B cell (primary cell): ENCODE measurements at regions not wholly inside any gene's neighbourhood (a gene's known extent, or its start where the extent isn't known, plus 50 kb on each side); places are given as distances from the start of the nearest gene placed in this dataset.

Source experiments
- ATAC-seq: fragments of 200-7000 bp; cut with Tn5 transposase; one replicate; pipeline ENCODE4 v1.10.0; 2021; ENCODE audit warnings: low read depth, mild to moderate bottlenecking, moderate number of reproducible peaks, moderate library complexity
- CTCF ChIA-PET: fragments of 350-600 bp; sonication (Branson Sonifier 250); formaldehyde crosslinking; loops from one replicate; lab custom pipeline; 2021; ENCODE audit warnings: antibody characterized with exemption, inconsistent platforms; lab: Charles Lee
- POLR2A ChIA-PET: fragments of 350-600 bp; sonication (Branson Sonifier 250); formaldehyde crosslinking; loops from one replicate; lab custom pipeline; 2021; ENCODE audit warnings: antibody characterized with exemption; lab: Charles Lee
- DNase-seq: peaks from one replicate; pipeline ENCODE4 v3.0.0; 2013
- H2AFZ ChIP-seq: 2 replicates; pipeline ENCODE4 v1.6.1; 2012; ENCODE audit warnings: mild to moderate bottlenecking, low read depth, low read length; ENCODE audit not compliant: insufficient read depth, poor library complexity, severe bottlenecking
- H3K27ac ChIP-seq, 2 donors: 1 replicate in 1 of 2; 2 replicates in 1 of 2; pipeline ENCODE4 v1.5.1; 2012 to 2013; ENCODE audit warnings: low read length in 2 of 2, mild to moderate bottlenecking in 2 of 2, moderate library complexity in 1 of 2
- H3K27me3 ChIP-seq, 4 experiments: fragments of 200-600 bp in 1 of 4; sonication (generic) in 1 of 4; replicated peaks in 1 of 4; 1 replicate in 2 of 4; 2 replicates in 2 of 4; pipeline versions ENCODE4 v1.6.1 to v1.7.0; 2013 to 2016; ENCODE audit warnings: low read length in 3 of 4, mild to moderate bottlenecking in 2 of 4, mixed read lengths in 1 of 4, moderate library complexity in 1 of 4; ENCODE audit not compliant: insufficient read depth in 4 of 4, control insufficient read depth in 3 of 4; ENCODE audit errors: control extremely low read depth in 1 of 4
- H3K36me3 ChIP-seq, 2 experiments: replicated peaks in 1 of 2; 1 replicate in 1 of 2; 2 replicates in 1 of 2; pipeline versions ENCODE4 v1.6.1 to v1.7.1; 2013; ENCODE audit warnings: low read length in 1 of 2; ENCODE audit not compliant: insufficient read depth in 2 of 2, control insufficient read depth in 1 of 2; ENCODE audit errors: control extremely low read depth in 1 of 2, extremely low read depth in 1 of 2
- H3K4me1 ChIP-seq, 2 donors: fragments of 200-600 bp in 1 of 2; sonication (generic) in 1 of 2; 1 replicate in 1 of 2; 2 replicates in 1 of 2; pipeline versions ENCODE4 v1.5.1 to v1.6.1; 2013 to 2017; ENCODE audit warnings: low read length in 2 of 2; ENCODE audit not compliant: control insufficient read depth in 2 of 2, insufficient read depth in 2 of 2
- H3K4me2 ChIP-seq: replicated peaks from 2 replicates; pipeline ENCODE3; 2012; ENCODE audit warnings: mild to moderate bottlenecking, low read depth, low read length; ENCODE audit not compliant: poor library complexity, severe bottlenecking
- H3K4me3 ChIP-seq, 5 experiments: fragments of 200-600 bp in 1 of 5; sonication (generic) in 1 of 5; 1 replicate in 3 of 5; 2 replicates in 2 of 5; pipeline versions ENCODE4 v1.5.1 to v1.7.0; 2011 to 2016; ENCODE audit warnings: low read length in 4 of 5, mild to moderate bottlenecking in 4 of 5, low read depth in 2 of 5, control low read depth in 1 of 5, moderate library complexity in 1 of 5; ENCODE audit not compliant: insufficient read depth in 1 of 5; ENCODE audit errors: control extremely low read depth in 1 of 5, extremely low read depth in 1 of 5
- H3K79me2 ChIP-seq: fragments of 200-600 bp; sonication (generic); one replicate; pipeline ENCODE4 v1.6.0; 2016; ENCODE audit warnings: low read length; ENCODE audit not compliant: control insufficient read depth, insufficient read depth
- H3K9ac ChIP-seq: fragments of 200-600 bp; sonication (generic); 2 replicates; pipeline ENCODE4 v1.6.1; 2017; ENCODE audit warnings: mild to moderate bottlenecking, low read length, moderate library complexity
- H3K9me3 ChIP-seq, 3 donors: one replicate each; pipeline versions ENCODE4 v1.6.1 to v1.7.1; 2013; ENCODE audit warnings: low read length in 2 of 3; ENCODE audit not compliant: control insufficient read depth in 2 of 3, insufficient read depth in 1 of 3; ENCODE audit errors: control extremely low read depth in 1 of 3
- H4K20me1 ChIP-seq: 2 replicates; pipeline ENCODE4 v1.6.0; 2012; ENCODE audit warnings: mild to moderate bottlenecking, low read length; ENCODE audit not compliant: insufficient read depth, control insufficient read depth, poor library complexity, severe bottlenecking
- H3K27ac Mint-ChIP-seq: one replicate; pipeline ENCODE4 v1.8.0; 2021; ENCODE audit warnings: mixed read lengths
- H3K27me3 Mint-ChIP-seq: one replicate; pipeline ENCODE4 v1.8.0; 2021; ENCODE audit warnings: mixed read lengths
- H3K4me1 Mint-ChIP-seq: one replicate; pipeline ENCODE4 v1.8.0; 2021; ENCODE audit warnings: mixed read lengths
- H3K4me3 Mint-ChIP-seq: one replicate; pipeline ENCODE4 v1.8.0; 2021; ENCODE audit warnings: mixed read lengths
- H3K9me3 Mint-ChIP-seq: one replicate; pipeline ENCODE4 v1.8.0; 2022; ENCODE audit warnings: mixed read lengths; ENCODE audit not compliant: insufficient read depth
- EZH2 ChIP-seq: IDR thresholded peaks from 2 replicates; pipeline ENCODE4 v1.6.1; 2012; ENCODE audit warnings: borderline replicate concordance, low read depth, mild to moderate bottlenecking, moderate library complexity, low read length; ENCODE audit not compliant: insufficient read depth, poor library complexity, severe bottlenecking
- WGBS: methylation state at CpG from one replicate; pipeline ENCODE4 v1.1.5; 2013; ENCODE audit warnings: missing lambda C conversion rate; ENCODE audit not compliant: insufficient coverage; 5-methylcytosine and 5-hydroxymethylcytosine counted together
- intact Hi-C: fragments of 100-400 bp; cut with micrococcal nuclease; formaldehyde crosslinking; loops from one replicate; pipeline ENCODE4 v1.10.0; 2022
- TF ChIP-seq, protein P1 (sequence below): fragments of 200-600 bp; IDR thresholded peaks from one replicate; pipeline ENCODE4 v1.8.0; 2022; ENCODE audit warnings: antibody characterized with exemption, mild to moderate bottlenecking

GRCh38 chrX:39377773-39378172 is 576.5 kb downstream of the MID1IP1 start:
- H4K20me1 ChIP-seq, result no peaks in the 10 kb centered on the region
- H3K9me3 Mint-ChIP-seq, result peaks cover 2% of the 10 kb centered on the region
- no CpG with 5 or more reads among the region's 1 CpG for WGBS
- ATAC-seq, result no peak
- H3K4me3 ChIP-seq, result no peak overlapping the region
- no peak overlapping the region for H2AFZ ChIP-seq
- intact Hi-C loops, result no loop called here
- H3K4me2 ChIP-seq, result no peak overlapping the region
- no peaks in the 10 kb centered on the region for H3K27me3 ChIP-seq
- CTCF ChIA-PET, result interaction anchor here (0.5 kb wide), 1 partner anchor 45 kb away, joined by 3 read pairs; no protein-coding TSS in a partner anchor
- H3K4me1 Mint-ChIP-seq, result no peaks in the 10 kb centered on the region
- H3K4me1 ChIP-seq, result no peaks in the 10 kb centered on the region
- TF ChIP-seq, protein P1, sequence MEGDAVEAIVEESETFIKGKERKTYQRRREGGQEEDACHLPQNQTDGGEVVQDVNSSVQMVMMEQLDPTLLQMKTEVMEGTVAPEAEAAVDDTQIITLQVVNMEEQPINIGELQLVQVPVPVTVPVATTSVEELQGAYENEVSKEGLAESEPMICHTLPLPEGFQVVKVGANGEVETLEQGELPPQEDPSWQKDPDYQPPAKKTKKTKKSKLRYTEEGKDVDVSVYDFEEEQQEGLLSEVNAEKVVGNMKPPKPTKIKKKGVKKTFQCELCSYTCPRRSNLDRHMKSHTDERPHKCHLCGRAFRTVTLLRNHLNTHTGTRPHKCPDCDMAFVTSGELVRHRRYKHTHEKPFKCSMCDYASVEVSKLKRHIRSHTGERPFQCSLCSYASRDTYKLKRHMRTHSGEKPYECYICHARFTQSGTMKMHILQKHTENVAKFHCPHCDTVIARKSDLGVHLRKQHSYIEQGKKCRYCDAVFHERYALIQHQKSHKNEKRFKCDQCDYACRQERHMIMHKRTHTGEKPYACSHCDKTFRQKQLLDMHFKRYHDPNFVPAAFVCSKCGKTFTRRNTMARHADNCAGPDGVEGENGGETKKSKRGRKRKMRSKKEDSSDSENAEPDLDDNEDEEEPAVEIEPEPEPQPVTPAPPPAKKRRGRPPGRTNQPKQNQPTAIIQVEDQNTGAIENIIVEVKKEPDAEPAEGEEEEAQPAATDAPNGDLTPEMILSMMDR, result no peak
- no peak for TF ChIP-seq EZH2
- H3K27ac Mint-ChIP-seq, result no peak overlapping the region
- no peak for DNase-seq
- H3K79me2 ChIP-seq, result no peaks in the 10 kb centered on the region
- H3K27ac ChIP-seq, result no peak overlapping the region
- H3K9ac ChIP-seq, result no peak overlapping the region
- H3K4me3 Mint-ChIP-seq, result no peak overlapping the region
- H3K36me3 ChIP-seq, result no peaks in the 10 kb centered on the region
- peaks cover 0 to 3% (median 0%) of the 10 kb centered on the region in 3 donors for H3K9me3 ChIP-seq
- peaks cover 8% of the 10 kb centered on the region for H3K27me3 Mint-ChIP-seq
- POLR2A ChIA-PET, result interaction anchor here (0.6 kb wide), 1 partner anchor 45 kb away, joined by 5 read pairs; no protein-coding TSS in a partner anchor

- peaks cover 2% of the 10 kb centered on the region for H3K9me3 Mint-ChIP-seq
- no peaks in the 10 kb centered on the region for H4K20me1 ChIP-seq
- H3K4me1 ChIP-seq, result no peaks in the 10 kb centered on the region
These were observed 580.2 kb downstream of the MID1IP1 start for GRCh38 chrX:39381422-39381821.

More at GRCh38 chrX:39381422-39381821, 580.2 kb downstream of the MID1IP1 start:
- no peak overlapping the region for H3K9ac ChIP-seq
- Mint-ChIP-seq H3K27ac (no peak overlapping the region), H3K27me3 (peaks cover 15% of the 10 kb centered on the region), H3K4me1 (no peaks in the 10 kb centered on the region), H3K4me3 (no peak overlapping the region)
- H3K79me2 ChIP-seq, result no peaks in the 10 kb centered on the region
- TF ChIP-seq EZH2, result no peak
- TF ChIP-seq, protein P1, result no peak
- WGBS, result 94% methylated on average over 2 of the region's 5 CpGs
- no peak overlapping the region for H3K4me2 ChIP-seq
- no peaks in the 10 kb centered on the region for H3K27me3 ChIP-seq
- H2AFZ ChIP-seq, result no peak overlapping the region
- no peak for ATAC-seq
- DNase-seq, result no peak
- ChIA-PET CTCF (no interaction called here), POLR2A (no interaction called here)
- no peaks in the 10 kb centered on the region for H3K36me3 ChIP-seq
- intact Hi-C loops, result no loop called here
- H3K9me3 ChIP-seq, result peaks cover 0 to 3% (median 0%) of the 10 kb centered on the region in 3 donors
- no peak overlapping the region for H3K4me3 ChIP-seq
- H3K27ac ChIP-seq, result no peak overlapping the region
